ENCODE measurements at regions not wholly inside any gene's neighbourhood (a gene's known extent, or its start where the extent isn't known, plus 50 kb on each side); places are given as distances from the start of the nearest gene placed in this dataset.

GRCh38 chr15:95987886-95988573 is 342.5 kb upstream of the NR2F2 start:
- no peak overlapping the region for H3K4me3 ChIP-seq
- no peaks in the 10 kb centered on the region for H3K4me1 ChIP-seq
- no peaks in the 10 kb centered on the region for H3K27me3 ChIP-seq
- H3K27ac ChIP-seq, result peak overlapping the region; percentile 50 to 62
- no peaks in the 10 kb centered on the region for H3K9me3 ChIP-seq
- intact Hi-C loops (cut with DNase I; ENCODE audit: low total_unique reads), result no loop called here
- DNase-seq, result no peak
- no peak for TF ChIP-seq CTCF (IDR thresholded peaks at IDR 0.05)
- TF ChIP-seq POLR2A (IDR thresholded peaks at IDR 0.05), result no peak
- H3K36me3 ChIP-seq, result no peaks in the 10 kb centered on the region

- TF ChIP-seq CTCF (IDR thresholded peaks at IDR 0.05) (no peak), POLR2A (IDR thresholded peaks at IDR 0.05) (no peak)
- H3K36me3 ChIP-seq, result no peaks in the 10 kb centered on the region
- DNase-seq, result peak in 1 of 2 donors; percentile 21
- no peaks in the 10 kb centered on the region for H3K9me3 ChIP-seq
- H3K4me3 ChIP-seq, result no peak overlapping the region
- intact Hi-C loops (cut with DNase I; ENCODE audit: low total_unique reads), result no loop called here
- H3K4me1 ChIP-seq, result no peaks in the 10 kb centered on the region
- H3K27me3 ChIP-seq, result no peaks in the 10 kb centered on the region
- peak overlapping the region; percentile 50 to 62 for H3K27ac ChIP-seq
Measured at GRCh38 chr15:95988574-95988887, 342.0 kb upstream of the NR2F2 start.

GRCh38 chr15:95989392-95989791 is 341.1 kb upstream of the NR2F2 start:
- Histone ChIP-seq H3K36me3 (no peaks in the 10 kb centered on the region), H3K9me3 (no peaks in the 10 kb centered on the region), H3K4me1 (no peaks in the 10 kb centered on the region), H3K27me3 (no peaks in the 10 kb centered on the region), H3K4me3 (no peak overlapping the region), H3K27ac (no peak overlapping the region)
- DNase-seq, result no peak
- intact Hi-C loops (cut with DNase I; ENCODE audit: low total_unique reads), result no loop called here
- TF ChIP-seq POLR2A (IDR thresholded peaks at IDR 0.05), result no peak
- no peak for TF ChIP-seq CTCF (IDR thresholded peaks at IDR 0.05)

DNA sequence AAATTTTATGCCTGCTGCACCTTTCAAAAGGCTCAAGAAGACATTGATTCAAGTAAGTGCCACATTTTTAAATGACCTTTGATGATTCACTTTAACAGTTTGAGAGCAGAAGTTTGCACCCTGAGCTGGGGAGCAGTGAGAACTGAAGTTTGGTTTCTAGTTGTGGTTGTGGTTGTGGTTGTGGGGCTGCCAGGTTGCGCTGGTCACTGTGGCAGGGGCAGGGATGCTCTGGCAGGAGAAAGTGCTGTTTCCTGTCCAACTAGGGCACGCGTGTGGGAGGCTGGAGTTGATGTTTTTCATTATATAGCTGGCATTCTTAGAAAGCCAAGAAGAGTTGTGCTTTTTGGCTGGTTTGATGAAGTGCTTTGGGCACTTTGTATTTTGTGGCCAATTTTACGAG is 339.7 kb upstream of the NR2F2 start:
- no peaks in the 10 kb centered on the region for H3K9me3 ChIP-seq
- TF ChIP-seq POLR2A (IDR thresholded peaks at IDR 0.05) (no peak), CTCF (IDR thresholded peaks at IDR 0.05) (no peak)
- no peak overlapping the region for H3K27ac ChIP-seq
- no peaks in the 10 kb centered on the region for H3K4me1 ChIP-seq
- H3K36me3 ChIP-seq, result no peaks in the 10 kb centered on the region
- no peak for DNase-seq
- H3K27me3 ChIP-seq, result no peaks in the 10 kb centered on the region
- intact Hi-C loops (cut with DNase I; ENCODE audit: low total_unique reads), result no loop called here
- no peak overlapping the region for H3K4me3 ChIP-seq

DNA sequence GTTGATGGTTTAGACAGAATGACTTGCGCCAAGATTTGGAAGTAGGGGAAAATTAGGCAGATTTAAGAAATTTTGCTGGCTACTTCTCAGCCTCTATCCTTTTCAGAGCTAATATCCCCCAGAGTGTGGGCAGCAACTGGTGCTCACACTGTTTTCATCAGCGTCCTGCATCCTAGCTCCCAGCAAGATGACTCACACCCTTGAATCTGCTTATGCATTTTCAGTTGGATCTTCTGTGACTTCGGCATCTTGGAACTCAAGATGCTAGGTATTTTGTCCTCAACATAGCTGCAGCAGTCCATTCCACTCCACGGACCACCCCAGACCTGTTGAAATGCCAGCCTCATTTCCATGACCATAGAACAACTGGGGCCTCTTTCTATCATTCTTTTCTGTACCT is 336.1 kb upstream of the NR2F2 start:
- H3K27ac ChIP-seq, result no peak overlapping the region
- no peaks in the 10 kb centered on the region for H3K4me1 ChIP-seq
- no peaks in the 10 kb centered on the region for H3K27me3 ChIP-seq
- TF ChIP-seq CTCF (IDR thresholded peaks at IDR 0.05) (no peak), POLR2A (IDR thresholded peaks at IDR 0.05) (no peak)
- H3K9me3 ChIP-seq, result no peaks in the 10 kb centered on the region
- H3K4me3 ChIP-seq, result no peak overlapping the region
- no peaks in the 10 kb centered on the region for H3K36me3 ChIP-seq
- intact Hi-C loops (cut with DNase I; ENCODE audit: low total_unique reads), result no loop called here
- no peak for DNase-seq

Measured in uterus (tissue), 3 donors.